Keratinocyte (primary cell): ENCODE measurements at regions not wholly inside any gene's neighbourhood (a gene's known extent, or its start where the extent isn't known, plus 50 kb on each side); places are given as distances from the start of the nearest gene placed in this dataset.

Experiments
- CTCF ChIP-seq, 3 experiments: IDR thresholded peaks in 1 of 3; conservative IDR thresholded peaks in 1 of 3; optimal IDR thresholded peaks in 1 of 3; 2 replicates in 2 of 3; 3 replicates in 1 of 3; pipeline versions ENCODE3 to v1.5.1; 2011; ENCODE audit warnings: low read length in 3 of 3, mild to moderate bottlenecking in 3 of 3, moderate library complexity in 2 of 3, control low read depth in 1 of 3, inconsistent platforms in 1 of 3; ENCODE audit not compliant: insufficient read depth in 2 of 3; ENCODE audit errors: extremely low read depth in 1 of 3
- EZH2 ChIP-seq: IDR thresholded peaks from one replicate; pipeline ENCODE4 v1.6.1; 2012; ENCODE audit warnings: inconsistent platforms, mild to moderate bottlenecking, low read length, moderate library complexity

GRCh38 chr21:16133248-16133647 is 403.5 kb downstream of the USP25 start:
- TF ChIP-seq CTCF (optimal IDR thresholded peaks at IDR 0.05 in 1 of 3, IDR thresholded peaks at IDR 0.05 in 1 of 3, conservative IDR thresholded peaks at IDR 0.05 in 1 of 3; ENCODE audit: extremely low read depth in 1 of 3, insufficient read depth in 2 of 3, low read length in 3 of 3) (no peak), EZH2 (no peak)
